ENCODE measurements at regions not wholly inside any gene's neighbourhood (a gene's known extent, or its start where the extent isn't known, plus 50 kb on each side); places are given as distances from the start of the nearest gene placed in this dataset.
A peak's percentile ranks its signal among the peaks of the same experiment; 100 is the strongest.

GRCh38 chr5:87102841-87103240 is 164.8 kb upstream of the RASA1 start:
- intact Hi-C loops (cut with micrococcal nuclease; ENCODE audit: unreplicated experiment), result loop anchor here (2.0 kb wide), 1 partner anchor 20 kb away; no protein-coding TSS in a partner anchor
- ChIA-PET CTCF (ENCODE audit: unreplicated experiment) (no interaction called here), POLR2A (no interaction called here)
- Histone ChIP-seq H3K27ac (ENCODE audit: low read depth, low read length, poor library complexity, severe bottlenecking) (peak overlapping the region; percentile 65), H3K4me1 (ENCODE audit: insufficient read depth, low read length, poor library complexity, severe bottlenecking) (peaks cover 41% of the 10 kb centered on the region), H3K79me2 (ENCODE audit: insufficient read depth, low read depth, low read length) (no peaks in the 10 kb centered on the region), H4K20me1 (ENCODE audit: insufficient read depth, low read length) (no peaks in the 10 kb centered on the region), H3K36me3 (ENCODE audit: insufficient read depth, low read length) (no peaks in the 10 kb centered on the region), H3K4me3 (ENCODE audit: low read depth, low read length, poor library complexity, severe bottlenecking) (peak overlapping the region; percentile 22), H3K4me2 (ENCODE audit: low read length) (peak overlapping the region; percentile 65; the same call in 1 of the 2 replicates), H2AFZ (ENCODE audit: low read length) (peak overlapping the region; percentile 72; the same call in 1 of the 2 replicates), H3K9me2 (ENCODE audit: insufficient read depth, low read length) (no peaks in the 10 kb centered on the region), H3K9me3 (ENCODE audit: low read length) (peaks cover 6% of the 10 kb centered on the region; the same call in 1 of the 2 replicates)
- no TSS peak for BruUV-seq (replicated peaks)
- TF ChIP-seq CTCF (conservative IDR thresholded peaks at IDR 0.05; ENCODE audit: low read length), result no peak
- TF ChIP-seq EZH2phosphoT487 (IDR thresholded peaks at IDR 0.05; ENCODE audit: borderline replicate concordance, low read depth, low read length), result no peak
- DNase-seq (ENCODE audit: low spot score), result no peak

- ChIA-PET POLR2A (interaction anchor here (1.0 to 2.2 kb wide), 3 partner anchors 13 to 32 kb away, joined by 3 to 8 read pairs (median 8); no protein-coding TSS in a partner anchor), CTCF (ENCODE audit: unreplicated experiment) (no interaction called here)
- H4K20me1 ChIP-seq (ENCODE audit: insufficient read depth, low read length), result no peaks in the 10 kb centered on the region
These were observed 163.9 kb upstream of the RASA1 start for GRCh38 chr5:87103616-87104287.

More at GRCh38 chr5:87103616-87104287, 163.9 kb upstream of the RASA1 start:
- Histone ChIP-seq H3K27ac (ENCODE audit: low read depth, low read length, poor library complexity, severe bottlenecking) (peak overlapping the region; percentile 65), H3K36me3 (ENCODE audit: insufficient read depth, low read length) (no peaks in the 10 kb centered on the region), H3K4me1 (ENCODE audit: insufficient read depth, low read length, poor library complexity, severe bottlenecking) (peaks cover 41% of the 10 kb centered on the region), H3K79me2 (ENCODE audit: insufficient read depth, low read depth, low read length) (no peaks in the 10 kb centered on the region), H3K9me3 (ENCODE audit: low read length) (peaks cover 6% of the 10 kb centered on the region; the same call in 1 of the 2 replicates), H3K4me3 (ENCODE audit: low read depth, low read length, poor library complexity, severe bottlenecking) (peak overlapping the region; percentile 22), H2AFZ (ENCODE audit: low read length) (peak overlapping the region; percentile 72), H3K9me2 (ENCODE audit: insufficient read depth, low read length) (no peaks in the 10 kb centered on the region), H3K4me2 (ENCODE audit: low read length) (peak overlapping the region; percentile 65)
- peak; percentile 64 for DNase-seq (ENCODE audit: low spot score)
- TF ChIP-seq CTCF (conservative IDR thresholded peaks at IDR 0.05; ENCODE audit: low read length) (no peak), EZH2phosphoT487 (IDR thresholded peaks at IDR 0.05; ENCODE audit: borderline replicate concordance, low read depth, low read length) (no peak)
- intact Hi-C loops (cut with micrococcal nuclease; ENCODE audit: unreplicated experiment), result loop anchor here (2.0 kb wide), 1 partner anchor 19 kb away; no protein-coding TSS in a partner anchor
- no TSS peak for BruUV-seq (replicated peaks)

All from OCI-LY7 (cell line).